Endothelial cell of umbilical vein (primary cell): ENCODE measurements at regions not wholly inside any gene's neighbourhood (a gene's known extent, or its start where the extent isn't known, plus 50 kb on each side); places are given as distances from the start of the nearest gene placed in this dataset.

Source experiments
- BruUV-seq: library from RNA; stranded (reverse); fragments of 400-500 nt; replicated peaks from 2 replicates; lab custom pipeline; 2021; lab: Mats Ljungman, UMichigan
- CTCF ChIA-PET: fragments of 300-600, 350-600 bp; sonication (Branson Sonifier 250); formaldehyde crosslinking; loops from one replicate; lab custom pipeline; 2021; ENCODE audit warnings: antibody characterized with exemption, inconsistent platforms; lab: Charles Lee
- POLR2A ChIA-PET: fragments of 300-600, 350-600 bp; sonication (Branson Sonifier 250); formaldehyde crosslinking; loops from one replicate; lab custom pipeline; 2021; ENCODE audit warnings: antibody characterized with exemption, inconsistent platforms; lab: Charles Lee
- DNase-seq: peaks from one replicate; pipeline ENCODE4 v3.0.0-alpha.2; 2011; ENCODE audit warnings: low read depth, low spot score
- FAIRE-seq: peaks from 2 replicates; lab custom pipeline; 2011; peaks lifted over from hg19 to GRCh38; lab: Jason Lieb, UNC
- H2AFZ ChIP-seq: 2 replicates; pipeline ENCODE4 v1.6.0; 2012; ENCODE audit warnings: low read depth, low read length, control low read depth, inconsistent platforms
- H3K27ac ChIP-seq: 2 replicates; pipeline ENCODE4 v1.5.1; 2011; ENCODE audit warnings: low read depth, mild to moderate bottlenecking, control low read depth, low read length, moderate library complexity; ENCODE audit not compliant: insufficient read depth
- H3K27me3 ChIP-seq, 2 experiments: 2 replicates each; pipeline versions ENCODE4 v1.6.0 to v1.6.1; 2011; ENCODE audit warnings: low read length in 2 of 2, mixed read lengths in 1 of 2; ENCODE audit not compliant: control insufficient read depth in 2 of 2, insufficient read depth in 2 of 2
- H3K36me3 ChIP-seq, 2 experiments: 2 replicates in 1 of 2; 3 replicates in 1 of 2; pipeline ENCODE4 v1.5.1; 2011; ENCODE audit warnings: low read length in 2 of 2, mild to moderate bottlenecking in 1 of 2, moderate library complexity in 1 of 2; ENCODE audit not compliant: control insufficient read depth in 2 of 2, insufficient read depth in 2 of 2; ENCODE audit errors: extremely low read depth in 1 of 2
- H3K4me1 ChIP-seq: 3 replicates; pipeline ENCODE4 v1.5.1; 2011; ENCODE audit warnings: mild to moderate bottlenecking, low read length; ENCODE audit not compliant: control insufficient read depth, insufficient read depth; ENCODE audit errors: extremely low read depth
- H3K4me2 ChIP-seq: 2 replicates; pipeline ENCODE4 v1.6.1; 2011; ENCODE audit warnings: low read length, control low read depth, mixed read lengths; ENCODE audit not compliant: insufficient read depth
- H3K4me3 ChIP-seq, 3 experiments: fragments of 200-600 bp in 1 of 3; sonication (generic), shearing (Covaris generic) in 1 of 3; replicated peaks in 1 of 3; 2 replicates each; pipeline ENCODE4 v1.5.1; 2011 to 2016; ENCODE audit warnings: control low read depth in 3 of 3, low read length in 3 of 3, mild to moderate bottlenecking in 2 of 3, inconsistent platforms in 1 of 3, low read depth in 1 of 3, moderate library complexity in 1 of 3; ENCODE audit not compliant: insufficient read depth in 1 of 3
- H3K79me2 ChIP-seq: 2 replicates; pipeline ENCODE4 v1.6.0; 2012; ENCODE audit warnings: low read length, inconsistent platforms; ENCODE audit not compliant: control insufficient read depth, insufficient read depth
- H3K9ac ChIP-seq: replicated peaks from 2 replicates; pipeline ENCODE3; 2011; ENCODE audit warnings: low read length, control low read depth; ENCODE audit not compliant: insufficient read depth; ENCODE audit errors: extremely low read depth
- H3K9me1 ChIP-seq: replicated peaks from 3 replicates; pipeline ENCODE4 v1.6.0; 2011; ENCODE audit warnings: mild to moderate bottlenecking, low read length; ENCODE audit not compliant: control insufficient read depth, insufficient read depth; ENCODE audit errors: extremely low read depth
- H3K9me3 ChIP-seq: replicated peaks from 2 replicates; pipeline ENCODE4 v1.5.1; 2012; ENCODE audit warnings: low read length, inconsistent platforms; ENCODE audit not compliant: control insufficient read depth, insufficient read depth
- H4K20me1 ChIP-seq: replicated peaks from 2 replicates; pipeline ENCODE3; 2011; ENCODE audit warnings: mild to moderate bottlenecking, low read length; ENCODE audit not compliant: control insufficient read depth, insufficient read depth; ENCODE audit errors: extremely low read depth
- CTCF ChIP-seq, 2 donors: IDR thresholded peaks; 1 replicate in 1 of 2; 2 replicates in 1 of 2; pipeline ENCODE4 v1.5.1; 2011; ENCODE audit warnings: low read length in 2 of 2, mild to moderate bottlenecking in 2 of 2, moderate library complexity in 2 of 2, control low read depth in 1 of 2, inconsistent platforms in 1 of 2, low read depth in 1 of 2; ENCODE audit not compliant: insufficient read depth in 1 of 2; ENCODE audit errors: extremely low read depth in 1 of 2
- EZH2 ChIP-seq: IDR thresholded peaks from 2 replicates; pipeline ENCODE4 v1.6.1; 2012; ENCODE audit warnings: borderline replicate concordance, low read depth, mild to moderate bottlenecking, moderate library complexity, low read length, inconsistent platforms; ENCODE audit not compliant: severe bottlenecking
- FOS ChIP-seq: IDR thresholded peaks from 2 replicates; pipeline ENCODE4 v1.6.1; 2011; ENCODE audit warnings: mild to moderate bottlenecking, low read length, moderate library complexity, borderline replicate concordance; ENCODE audit not compliant: insufficient read depth
- GATA2 ChIP-seq: IDR thresholded peaks from 2 replicates; pipeline ENCODE4 v1.7.0; 2011; ENCODE audit warnings: low read depth, mild to moderate bottlenecking, moderate library complexity, mixed read lengths, low read length; ENCODE audit not compliant: insufficient read length, insufficient read depth
- JUN ChIP-seq: IDR thresholded peaks from 2 replicates; pipeline ENCODE4 v1.6.1; 2011; ENCODE audit warnings: borderline replicate concordance, low read depth; ENCODE audit not compliant: insufficient read length, insufficient read depth
- MAX ChIP-seq: IDR thresholded peaks from 2 replicates; pipeline ENCODE4 v1.6.1; 2011; ENCODE audit not compliant: insufficient read depth, insufficient read length
- MYC ChIP-seq: IDR thresholded peaks from one replicate; pipeline ENCODE4 v1.6.1; 2011; ENCODE audit warnings: mild to moderate bottlenecking, low read depth, low read length
- POLR2A ChIP-seq: IDR thresholded peaks from 2 replicates; pipeline ENCODE4 v1.6.1; 2012; ENCODE audit warnings: low read depth, mild to moderate bottlenecking, control low read depth, low read length
- POLR2AphosphoS5 ChIP-seq: IDR thresholded peaks from 2 replicates; pipeline ENCODE4 v1.6.1; 2012; ENCODE audit warnings: low read depth, mild to moderate bottlenecking, control low read depth, low read length, moderate library complexity; ENCODE audit not compliant: insufficient read depth
- dilution Hi-C: fragments of 300-500 bp; cut with MboI; formaldehyde crosslinking; loops from one replicate; pipeline ENCODE4 v1.15.0; 2019; ENCODE audit warnings: low sequenced_read_pairs; ENCODE audit not compliant: extremely low pct_ligation_motif_present
- intact Hi-C: fragments of 100-400 bp; cut with micrococcal nuclease; formaldehyde crosslinking; loops from one replicate; pipeline ENCODE4 v1.10.0; 2022

GRCh38 chr6:86730216-86730615 is 207.1 kb upstream of the HTR1E start:
- TF ChIP-seq MAX (no peak), CTCF (IDR thresholded peaks at IDR 0.05; ENCODE audit: extremely low read depth in 1 of 2, insufficient read depth in 1 of 2, low read depth in 1 of 2, low read length in 2 of 2) (no peak), JUN (no peak), POLR2AphosphoS5 (no peak), FOS (no peak), POLR2A (no peak), GATA2 (no peak), MYC (no peak), EZH2 (no peak)
- Histone ChIP-seq H3K79me2 (no peaks in the 10 kb centered on the region), H3K4me3 (no peak overlapping the region), H3K4me1 (no peaks in the 10 kb centered on the region), H3K4me2 (no peak overlapping the region), H3K9me1 (no peaks in the 10 kb centered on the region), H3K27me3 (no peaks in the 10 kb centered on the region), H2AFZ (no peak overlapping the region), H3K9ac (no peak overlapping the region), H4K20me1 (no peaks in the 10 kb centered on the region), H3K27ac (no peak overlapping the region), H3K36me3 (no peaks in the 10 kb centered on the region), H3K9me3 (no peaks in the 10 kb centered on the region)
- no TSS peak for BruUV-seq
- FAIRE-seq = no peak
- DNase-seq = no peak
- ChIA-PET POLR2A (no interaction called here), CTCF (no interaction called here)
- intact Hi-C loops = no loop called here
- dilution Hi-C loops = no loop called here
